NT2/D1 (cell line): ENCODE measurements at regions not wholly inside any gene's neighbourhood (a gene's known extent, or its start where the extent isn't known, plus 50 kb on each side); places are given as distances from the start of the nearest gene placed in this dataset.

Experiments
- DNase-seq: peaks from one replicate; pipeline ENCODE4 v3.0.0-alpha.2; 2011; ENCODE audit warnings: low read depth, low spot score
- H3K27me3 ChIP-seq: 2 replicates; pipeline ENCODE4 v1.6.0; 2011; ENCODE audit warnings: mild to moderate bottlenecking; ENCODE audit not compliant: insufficient read length, insufficient read depth
- H3K36me3 ChIP-seq: 2 replicates; pipeline ENCODE4 v1.6.1; 2011; ENCODE audit warnings: mild to moderate bottlenecking, low read length, mixed read lengths; ENCODE audit not compliant: insufficient read depth, insufficient read length
- H3K4me1 ChIP-seq: 2 replicates; pipeline ENCODE4 v1.5.1; 2011; ENCODE audit not compliant: insufficient read depth, insufficient read length
- H3K4me3 ChIP-seq: 2 replicates; pipeline ENCODE4 v1.5.1; 2011; ENCODE audit warnings: low read depth; ENCODE audit not compliant: insufficient read length
- H3K9ac ChIP-seq: 2 replicates; pipeline ENCODE4 v1.6.0; 2011; ENCODE audit warnings: low read depth; ENCODE audit not compliant: insufficient read length
- H3K9me3 ChIP-seq: 2 replicates; pipeline ENCODE4 v1.5.1; 2011; ENCODE audit warnings: mild to moderate bottlenecking, low read length; ENCODE audit not compliant: insufficient read depth
- SUZ12 ChIP-seq: IDR thresholded peaks from 2 replicates; pipeline ENCODE4 v1.6.1; 2011; ENCODE audit not compliant: insufficient read length, insufficient read depth; ENCODE audit errors: extremely low read depth
- YY1 ChIP-seq: IDR thresholded peaks from 2 replicates; pipeline ENCODE4 v1.6.1; 2011; ENCODE audit not compliant: insufficient read length, insufficient read depth
- ZNF274 ChIP-seq: IDR thresholded peaks from 2 replicates; pipeline ENCODE4 v1.6.1; 2011; ENCODE audit warnings: mild to moderate bottlenecking, low read depth, low read length

DNA sequence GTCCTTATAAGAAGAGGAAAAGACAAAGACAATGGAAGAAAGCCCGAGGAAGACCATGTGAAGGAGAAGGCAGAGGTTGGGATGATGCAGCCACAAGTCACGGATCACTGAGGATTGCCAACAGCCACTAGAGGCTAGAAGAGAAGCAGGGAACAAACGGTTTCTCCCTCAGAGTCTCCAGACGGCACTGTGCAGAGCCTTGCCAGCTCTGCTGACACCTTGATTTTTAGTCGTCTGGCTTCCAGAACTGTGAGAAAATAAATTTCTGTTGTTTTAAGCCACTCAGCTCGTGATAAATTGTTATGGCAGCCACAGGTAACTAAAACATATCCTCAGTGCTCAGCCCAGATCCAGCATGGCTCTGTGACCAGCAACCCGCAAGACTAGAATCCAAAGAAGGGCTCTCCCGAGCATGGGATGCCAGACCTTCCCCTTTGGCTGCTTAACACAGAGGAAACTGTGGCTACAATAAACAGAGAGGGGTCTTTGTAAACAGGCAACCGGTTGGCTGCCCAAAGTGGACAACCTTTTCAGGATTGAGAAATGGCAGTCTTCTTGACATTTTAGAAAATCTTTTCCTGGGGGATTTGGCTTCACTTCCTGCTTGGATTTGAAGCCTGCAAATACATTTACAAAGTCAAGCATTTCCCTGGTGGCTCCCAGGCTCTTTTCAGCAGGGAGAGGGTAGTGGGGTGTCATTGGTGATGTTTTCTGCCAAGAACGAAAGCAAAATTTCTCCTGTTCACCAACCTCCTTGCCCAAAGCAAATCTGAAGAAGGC lies 88.7 kb upstream of the ADPGK start:
- no peaks in the 10 kb centered on the region for H3K36me3 ChIP-seq
- no peaks in the 10 kb centered on the region for H3K4me1 ChIP-seq
- no peak overlapping the region for H3K4me3 ChIP-seq
- H3K27me3 ChIP-seq: no peaks in the 10 kb centered on the region
- peaks cover 14% of the 10 kb centered on the region for H3K9me3 ChIP-seq
- no peak for DNase-seq
- TF ChIP-seq YY1 (no peak), ZNF274 (no peak)
- no peak overlapping the region for H3K9ac ChIP-seq

DNA sequence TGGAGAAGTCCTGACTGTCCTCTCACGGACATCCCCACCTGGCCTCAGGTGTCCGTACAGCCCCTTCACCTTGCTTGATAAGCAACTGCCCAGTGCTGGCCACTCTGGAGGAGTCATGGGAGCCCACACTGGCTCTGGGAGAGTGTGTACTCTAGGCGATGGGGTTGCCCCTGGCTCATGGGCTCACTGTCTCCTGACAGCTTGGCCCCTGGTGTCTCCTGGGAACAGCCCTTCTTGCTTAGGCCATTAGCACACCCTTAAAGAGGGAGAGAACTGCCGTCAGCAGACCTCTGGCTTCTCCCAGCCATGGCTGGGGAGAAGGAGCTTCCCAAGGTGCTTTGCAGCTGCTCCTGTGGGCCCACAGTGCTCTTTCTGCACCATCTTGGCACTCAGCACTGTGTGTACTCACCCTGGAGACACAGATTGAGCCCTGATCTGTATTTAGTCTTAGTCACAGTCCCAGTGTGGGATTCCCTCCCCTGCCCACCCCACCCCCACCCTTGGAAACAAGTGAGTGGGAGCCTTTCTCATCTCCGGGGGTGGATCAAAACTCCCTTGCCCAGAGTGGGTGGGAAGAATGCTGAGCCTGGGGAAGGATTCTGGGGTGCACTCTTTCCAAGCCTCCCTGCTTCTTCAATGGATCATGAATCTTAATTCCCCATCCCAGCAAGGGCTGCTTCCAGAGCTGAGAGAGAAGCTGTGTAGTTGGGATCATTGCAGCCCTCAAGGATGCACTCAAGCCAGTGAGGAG lies 83.5 kb upstream of the ADPGK start:
- H3K4me1 ChIP-seq: peaks cover 2% of the 10 kb centered on the region
- DNase-seq: no peak

DNA sequence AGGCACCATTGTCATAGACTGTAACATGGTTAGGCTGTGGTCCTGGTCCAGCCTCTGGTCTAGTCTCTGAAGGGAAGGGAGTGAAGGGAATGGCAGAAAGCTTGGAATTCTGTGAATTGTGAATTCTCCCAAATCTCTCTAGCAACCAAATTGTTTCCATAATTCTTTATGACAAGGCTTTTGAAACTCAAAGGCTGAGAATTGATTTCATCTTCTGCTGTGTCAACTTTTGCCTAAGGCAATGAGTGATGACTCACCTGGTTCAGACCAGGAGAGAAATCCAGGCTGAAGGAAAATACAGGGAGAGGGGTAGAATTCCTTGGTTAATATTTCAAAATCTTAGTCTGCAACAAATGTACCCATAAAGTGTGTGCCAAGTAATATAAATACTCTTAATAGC lies 82.6 kb upstream of the ADPGK start:
- H3K27me3 ChIP-seq: no peaks in the 10 kb centered on the region
- H3K4me1 ChIP-seq: peaks cover 2% of the 10 kb centered on the region
- H3K36me3 ChIP-seq: no peaks in the 10 kb centered on the region
- H3K9me3 ChIP-seq: no peaks in the 10 kb centered on the region
- H3K9ac ChIP-seq: no peak overlapping the region
- TF ChIP-seq YY1: no peak
- TF ChIP-seq ZNF274: no peak
- no peak for TF ChIP-seq SUZ12
- H3K4me3 ChIP-seq: no peak overlapping the region
- no peak for DNase-seq

More for the DNA sequence above, 83.5 kb upstream of the ADPGK start:
- H3K9ac ChIP-seq: no peak overlapping the region
- H3K4me3 ChIP-seq: no peak overlapping the region
- H3K9me3 ChIP-seq: no peaks in the 10 kb centered on the region
- no peaks in the 10 kb centered on the region for H3K36me3 ChIP-seq
- TF ChIP-seq YY1: no peak
- H3K27me3 ChIP-seq: no peaks in the 10 kb centered on the region

DNA sequence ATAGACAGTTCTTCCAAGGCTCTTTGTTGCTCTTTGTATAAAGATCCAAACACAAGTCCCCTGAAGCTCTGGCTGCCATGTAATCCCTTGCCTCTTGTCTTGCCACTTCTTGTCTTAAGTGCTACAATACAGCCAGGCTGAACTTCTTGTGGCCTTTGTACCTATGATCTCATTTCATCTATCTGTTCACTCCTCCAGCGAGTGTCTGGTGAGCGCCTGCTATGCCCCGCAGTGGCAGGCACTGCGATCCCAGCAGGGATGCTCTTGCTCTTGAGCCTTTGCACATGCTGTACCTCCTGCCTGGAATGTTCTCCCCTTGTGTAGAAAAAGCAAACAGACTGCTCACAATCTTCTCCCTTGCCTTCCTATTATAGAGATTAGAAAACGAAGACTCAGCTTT lies 81.9 kb upstream of the ADPGK start:
- H3K4me1 ChIP-seq: peaks cover 2% of the 10 kb centered on the region
- TF ChIP-seq YY1: no peak
- TF ChIP-seq ZNF274: no peak
- no peak for TF ChIP-seq SUZ12
- H3K9me3 ChIP-seq: no peaks in the 10 kb centered on the region

DNA sequence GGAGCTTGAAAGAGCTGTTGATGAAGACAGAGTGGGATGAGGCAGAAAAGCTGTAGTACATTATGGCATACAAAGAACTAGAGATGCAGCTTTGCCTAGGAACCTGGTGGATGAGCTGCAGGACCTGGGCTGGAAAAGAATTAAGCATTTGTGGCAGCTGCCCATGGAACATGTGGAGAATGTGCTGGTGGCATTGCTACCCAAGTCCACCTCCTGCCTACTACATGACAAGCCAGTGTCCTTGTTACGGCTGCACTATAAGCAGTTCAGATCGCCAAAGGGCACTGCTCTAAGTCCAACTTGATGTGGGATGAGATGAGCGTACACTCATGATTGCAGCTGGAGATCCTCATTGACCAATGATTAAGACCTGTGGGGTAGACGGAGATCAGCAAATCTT lies 81.1 kb upstream of the ADPGK start:
- TF ChIP-seq SUZ12: no peak
- TF ChIP-seq ZNF274: no peak
- no peak for TF ChIP-seq YY1
- Histone ChIP-seq H3K9me3 (no peaks in the 10 kb centered on the region), H3K9ac (no peak overlapping the region), H3K36me3 (no peaks in the 10 kb centered on the region), H3K4me3 (no peak overlapping the region), H3K27me3 (no peaks in the 10 kb centered on the region), H3K4me1 (peaks cover 2% of the 10 kb centered on the region)
- DNase-seq: no peak

More for the DNA sequence above, 81.9 kb upstream of the ADPGK start:
- DNase-seq: no peak
- H3K36me3 ChIP-seq: no peaks in the 10 kb centered on the region
- H3K9ac ChIP-seq: no peak overlapping the region
- no peaks in the 10 kb centered on the region for H3K27me3 ChIP-seq
- no peak overlapping the region for H3K4me3 ChIP-seq

DNA sequence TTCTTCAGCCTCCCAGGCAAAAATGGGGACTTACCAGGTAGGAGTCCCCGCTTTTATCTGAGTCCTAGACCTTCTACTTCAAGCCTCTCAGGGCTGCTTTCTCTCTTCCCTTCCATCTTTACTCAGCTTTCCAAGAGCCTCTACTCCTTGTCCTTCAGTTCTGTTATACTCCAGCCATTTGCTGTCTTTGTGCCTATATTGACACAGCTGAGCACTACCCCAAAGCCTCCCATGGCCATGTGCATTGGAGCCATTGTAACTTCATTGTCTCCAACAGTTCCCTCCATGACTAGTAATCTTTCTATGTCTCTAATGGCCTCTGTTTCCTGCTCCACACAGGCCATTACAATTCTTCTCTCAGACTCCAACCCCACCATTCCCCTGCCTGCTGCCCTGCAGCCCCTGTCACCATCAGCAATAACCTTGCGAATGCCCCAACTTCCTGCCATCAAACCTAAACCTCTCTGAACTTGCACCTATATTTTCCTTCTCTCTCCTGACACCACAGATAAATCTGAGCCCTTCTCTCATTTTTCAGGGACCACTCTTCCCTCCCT lies 77.9 kb upstream of the ADPGK start:
- Histone ChIP-seq H3K4me1 (peaks cover 7% of the 10 kb centered on the region), H3K4me3 (no peak overlapping the region), H3K9me3 (no peaks in the 10 kb centered on the region), H3K9ac (no peak overlapping the region), H3K27me3 (no peaks in the 10 kb centered on the region), H3K36me3 (no peaks in the 10 kb centered on the region)
- TF ChIP-seq SUZ12 (no peak), ZNF274 (no peak), YY1 (no peak)
- no peak for DNase-seq

DNA sequence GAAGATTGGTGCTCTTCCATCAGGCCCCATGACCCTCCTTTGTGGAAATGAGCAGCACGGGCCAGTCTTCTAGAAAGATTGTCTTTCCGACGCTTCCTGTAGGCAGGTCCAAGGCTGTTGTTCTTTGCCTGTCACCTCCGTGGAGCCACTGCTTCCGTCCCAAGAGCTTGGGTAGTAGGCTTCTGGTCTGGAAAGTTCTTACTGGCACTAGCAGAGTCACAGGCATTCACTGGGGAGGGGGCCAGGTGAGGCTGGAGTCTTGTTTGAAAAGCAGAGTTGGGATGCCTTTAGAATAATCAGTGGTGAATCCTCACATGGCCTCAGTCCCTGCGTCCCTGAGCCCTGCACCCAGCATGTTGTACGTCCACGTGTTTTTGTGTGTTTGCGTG lies 76.2 kb upstream of the ADPGK start:
- no peak overlapping the region for H3K4me3 ChIP-seq
- TF ChIP-seq YY1: no peak
- TF ChIP-seq SUZ12: no peak
- TF ChIP-seq ZNF274: no peak
- H3K27me3 ChIP-seq: no peaks in the 10 kb centered on the region
- no peak for DNase-seq
- H3K9me3 ChIP-seq: no peaks in the 10 kb centered on the region
- H3K9ac ChIP-seq: no peak overlapping the region
- peaks cover 5% of the 10 kb centered on the region for H3K4me1 ChIP-seq
- no peaks in the 10 kb centered on the region for H3K36me3 ChIP-seq
